ENCODE measurements at regions not wholly inside any gene's neighbourhood (a gene's known extent, or its start where the extent isn't known, plus 50 kb on each side); places are given as distances from the start of the nearest gene placed in this dataset.
"Not testable (repeated sequence)": the region's sequence is repeated elsewhere in the genome, so short reads cannot be mapped to it uniquely, and the experiment has no call there.

DNA sequence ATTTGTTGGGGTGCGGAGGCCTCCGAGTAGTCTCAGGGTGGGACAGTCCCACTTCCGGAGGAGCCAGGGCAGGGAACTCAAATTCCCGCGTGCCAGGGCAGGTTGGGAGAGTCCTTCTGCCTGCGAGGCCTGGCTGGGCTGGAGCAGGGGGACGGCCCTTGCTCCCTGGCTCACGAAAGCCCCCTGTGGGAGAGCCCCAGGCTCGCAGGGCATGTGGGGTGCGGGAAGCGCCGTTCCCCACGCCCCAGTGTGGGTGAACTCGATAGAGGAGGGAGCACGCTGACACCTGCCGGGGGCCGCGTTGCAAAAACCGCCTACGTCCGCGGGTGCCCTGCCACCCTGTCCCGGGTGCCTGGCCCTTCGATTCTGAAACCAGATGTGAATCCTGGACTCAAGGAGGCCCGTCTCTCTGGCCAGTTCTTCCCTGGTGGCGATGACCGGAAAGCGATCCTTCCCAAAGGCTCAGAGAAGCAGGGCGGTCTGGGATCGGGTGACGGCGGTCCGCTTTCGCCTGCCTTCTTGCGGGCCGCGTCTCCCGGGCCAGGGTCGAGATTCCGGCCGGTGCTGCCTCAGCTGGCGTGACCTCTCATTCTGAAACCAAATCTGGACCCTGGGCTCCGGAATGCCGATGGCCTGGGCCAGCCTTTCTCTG lies 1846.5 kb upstream of the DEFB115 start:
- Histone ChIP-seq H3K27me3 (peaks cover 0 to 76% (median 0%) of the 10 kb centered on the region in 3 donors), H3K27ac (no peak overlapping the region), H3K4me3 (peak overlapping the region in 1 of 4 donors; percentile 43), H3K9me3 (no peaks in the 10 kb centered on the region), H3K36me3 (no peaks in the 10 kb centered on the region), H3K4me1 (peaks cover 0 to 20% (median 0%) of the 10 kb centered on the region in 4 donors)
- TF ChIP-seq POLR2AphosphoS5 (IDR thresholded peaks at IDR 0.05) (no peak), EP300 (IDR thresholded peaks at IDR 0.05) (no peak), POLR2A (IDR thresholded peaks at IDR 0.05) (no peak)
- TF ChIP-seq, protein P1, sequence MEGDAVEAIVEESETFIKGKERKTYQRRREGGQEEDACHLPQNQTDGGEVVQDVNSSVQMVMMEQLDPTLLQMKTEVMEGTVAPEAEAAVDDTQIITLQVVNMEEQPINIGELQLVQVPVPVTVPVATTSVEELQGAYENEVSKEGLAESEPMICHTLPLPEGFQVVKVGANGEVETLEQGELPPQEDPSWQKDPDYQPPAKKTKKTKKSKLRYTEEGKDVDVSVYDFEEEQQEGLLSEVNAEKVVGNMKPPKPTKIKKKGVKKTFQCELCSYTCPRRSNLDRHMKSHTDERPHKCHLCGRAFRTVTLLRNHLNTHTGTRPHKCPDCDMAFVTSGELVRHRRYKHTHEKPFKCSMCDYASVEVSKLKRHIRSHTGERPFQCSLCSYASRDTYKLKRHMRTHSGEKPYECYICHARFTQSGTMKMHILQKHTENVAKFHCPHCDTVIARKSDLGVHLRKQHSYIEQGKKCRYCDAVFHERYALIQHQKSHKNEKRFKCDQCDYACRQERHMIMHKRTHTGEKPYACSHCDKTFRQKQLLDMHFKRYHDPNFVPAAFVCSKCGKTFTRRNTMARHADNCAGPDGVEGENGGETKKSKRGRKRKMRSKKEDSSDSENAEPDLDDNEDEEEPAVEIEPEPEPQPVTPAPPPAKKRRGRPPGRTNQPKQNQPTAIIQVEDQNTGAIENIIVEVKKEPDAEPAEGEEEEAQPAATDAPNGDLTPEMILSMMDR (IDR thresholded peaks at IDR 0.05), result no peak
- 52 to 57% methylated on average over 44 of the region's 44 CpGs for WGBS, 2 donors
- intact Hi-C loops (cut with DNase I), result no loop called here
- DNase-seq, result no peak

DNA sequence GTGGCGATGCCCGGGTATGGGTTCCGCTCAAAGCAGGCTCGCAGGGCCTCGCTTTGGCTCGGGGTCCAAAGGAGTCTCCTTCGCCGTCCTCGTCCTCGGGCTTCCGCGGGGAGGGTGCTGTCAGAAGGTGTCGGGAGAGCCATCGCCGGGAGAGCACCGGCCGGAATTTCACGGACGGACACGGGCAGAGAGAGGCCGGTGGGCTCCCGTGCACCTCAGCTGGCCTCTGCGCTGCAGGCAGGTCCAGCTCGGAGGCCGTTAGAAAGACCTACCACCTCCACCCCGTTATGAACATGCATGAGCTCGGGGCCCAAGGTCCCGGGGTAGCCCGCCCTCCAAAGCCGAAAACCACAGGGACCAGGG lies 1846.0 kb upstream of the DEFB115 start:
- H3K9me3 ChIP-seq; H3K36me3 ChIP-seq; H3K27ac ChIP-seq; intact Hi-C loops (cut with DNase I); DNase-seq: not testable (repeated sequence)
- H3K27me3 ChIP-seq, result peaks cover 0 to 73% (median 0%) of the 10 kb centered on the region in 3 donors
- 56 to 60% methylated on average over 30 of the region's 30 CpGs for WGBS, 2 donors
- peaks cover 0 to 20% (median 0%) of the 10 kb centered on the region in 4 donors for H3K4me1 ChIP-seq
- H3K4me3 ChIP-seq, result peak overlapping the region in 1 of 4 donors; percentile 43

DNA sequence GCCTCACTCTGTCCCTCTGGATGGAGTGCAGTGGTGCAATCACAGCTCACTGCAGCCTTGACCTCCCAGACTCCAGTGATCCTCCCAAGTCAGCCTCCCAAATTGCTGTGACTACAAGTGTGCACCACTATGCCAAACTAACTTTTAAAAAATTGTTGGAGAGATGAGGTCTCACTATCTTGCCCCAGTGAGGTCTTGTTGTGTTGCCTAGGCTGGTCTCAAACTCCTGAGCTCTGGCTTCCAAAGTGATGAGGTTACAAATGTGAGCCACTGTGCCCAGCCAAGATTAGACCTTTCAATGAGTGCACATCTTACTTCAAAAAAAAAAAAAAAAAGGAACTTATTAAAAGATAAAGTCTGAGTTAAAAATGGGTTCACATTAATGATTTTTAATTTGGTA lies 1838.1 kb upstream of the DEFB115 start:
- no peak overlapping the region for H3K4me3 ChIP-seq
- no peak overlapping the region for H3K27ac ChIP-seq
- H3K9me3 ChIP-seq, result no peaks in the 10 kb centered on the region
- DNase-seq, result no peak
- peaks cover 0 to 26% (median 0%) of the 10 kb centered on the region in 3 donors for H3K27me3 ChIP-seq
- intact Hi-C loops (cut with DNase I), result no loop called here
- no peaks in the 10 kb centered on the region for H3K4me1 ChIP-seq
- no peaks in the 10 kb centered on the region for H3K36me3 ChIP-seq
- TF ChIP-seq EP300 (IDR thresholded peaks at IDR 0.05) (no peak), POLR2A (IDR thresholded peaks at IDR 0.05) (no peak), POLR2AphosphoS5 (IDR thresholded peaks at IDR 0.05) (no peak)
- TF ChIP-seq, protein P1 (IDR thresholded peaks at IDR 0.05), result no peak

DNA sequence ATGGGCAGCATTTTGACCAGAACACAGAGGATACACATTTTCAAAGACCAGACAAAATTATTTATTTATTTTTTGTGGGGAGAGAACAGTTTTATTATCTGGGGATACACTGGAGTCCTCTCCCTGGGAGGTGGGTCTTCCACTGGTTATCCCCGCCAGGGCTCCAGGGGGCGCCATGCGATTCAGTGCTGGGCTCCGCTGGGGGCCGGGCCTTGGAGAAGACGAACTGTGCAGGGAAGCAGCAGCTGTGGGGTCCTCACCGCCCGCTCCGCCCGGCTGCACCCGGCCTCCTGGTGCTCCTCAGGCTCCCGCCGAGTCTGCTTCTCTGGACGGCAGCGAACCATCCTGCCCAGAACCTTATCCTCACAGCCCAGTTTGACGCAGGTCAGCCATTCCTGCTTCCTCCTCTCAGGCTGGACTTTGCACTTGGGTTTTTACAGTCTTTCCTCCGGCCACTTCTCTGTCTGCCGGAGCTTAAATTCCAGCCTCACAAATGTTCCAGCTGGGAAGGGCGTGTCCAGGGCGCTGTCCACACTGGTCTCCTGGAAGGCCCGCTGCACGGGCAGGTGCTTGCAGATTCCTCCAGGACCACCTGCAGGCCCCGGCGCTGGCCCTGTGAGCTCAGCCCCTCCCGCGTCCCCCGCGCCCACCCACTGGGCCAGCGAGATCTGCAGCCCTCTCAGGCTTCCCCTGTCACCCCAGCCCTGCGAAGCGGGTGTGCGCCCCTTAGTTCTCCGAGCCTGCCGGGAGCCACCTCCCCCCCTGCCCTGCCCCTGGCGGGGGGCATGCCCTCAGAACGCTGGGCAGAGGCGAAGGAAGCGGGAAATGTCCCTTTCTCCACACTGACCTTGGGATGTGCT lies 1830.0 kb upstream of the DEFB115 start:
- peaks cover 0 to 71% (median 13%) of the 10 kb centered on the region in 3 donors for H3K27me3 ChIP-seq
- WGBS, 2 donors, result 32 to 42% methylated on average over 38 of the region's 38 CpGs
- no peaks in the 10 kb centered on the region for H3K9me3 ChIP-seq
- TF ChIP-seq, protein P1 (IDR thresholded peaks at IDR 0.05), result peak in 1 of 4 experiments; percentile 21
- no peak for TF ChIP-seq POLR2AphosphoS5 (IDR thresholded peaks at IDR 0.05)
- H3K4me3 ChIP-seq, result peak overlapping the region in 1 of 4 donors; percentile 13
- peaks cover 0 to 5% (median 0%) of the 10 kb centered on the region in 4 donors for H3K4me1 ChIP-seq
- intact Hi-C loops (cut with DNase I), result no loop called here
- DNase-seq, result no peak
- no peak overlapping the region for H3K27ac ChIP-seq
- no peaks in the 10 kb centered on the region for H3K36me3 ChIP-seq

DNA sequence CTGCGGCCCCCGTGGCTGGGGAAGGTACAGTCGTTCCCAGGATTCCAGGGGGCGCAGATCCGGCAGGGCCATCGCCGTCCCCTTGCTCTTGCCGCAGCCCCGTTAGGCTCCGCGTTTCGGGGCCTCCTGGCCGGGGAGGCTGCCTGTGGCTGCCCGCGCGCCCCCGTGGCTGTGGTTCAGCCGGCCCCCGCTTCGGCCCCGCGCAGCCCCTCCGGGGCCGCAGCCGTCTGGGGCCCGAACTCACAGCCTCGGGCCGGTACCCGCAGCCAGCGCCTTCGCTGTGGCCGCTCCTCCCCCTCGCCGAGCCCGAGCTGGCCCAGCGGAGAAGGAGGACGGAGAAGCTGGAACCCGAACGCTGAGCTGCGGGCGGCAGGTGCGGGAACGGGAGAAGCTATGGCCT lies 1826.9 kb upstream of the DEFB115 start:
- H3K4me1 ChIP-seq, result peaks cover 0 to 5% (median 0%) of the 10 kb centered on the region in 4 donors
- intact Hi-C loops (cut with DNase I), result no loop called here
- H3K36me3 ChIP-seq, result no peaks in the 10 kb centered on the region
- peaks cover 0 to 57% (median 13%) of the 10 kb centered on the region in 3 donors for H3K27me3 ChIP-seq
- no peak overlapping the region for H3K27ac ChIP-seq
- TF ChIP-seq POLR2A (IDR thresholded peaks at IDR 0.05) (no peak), POLR2AphosphoS5 (IDR thresholded peaks at IDR 0.05) (no peak), EP300 (IDR thresholded peaks at IDR 0.05) (no peak)
- TF ChIP-seq, protein P1 (IDR thresholded peaks at IDR 0.05), result no peak
- H3K4me3 ChIP-seq, result no peak overlapping the region
- 41 to 62% methylated on average over 43 of the region's 43 CpGs for WGBS, 2 donors
- H3K9me3 ChIP-seq, result no peaks in the 10 kb centered on the region
- DNase-seq, result no peak

DNA sequence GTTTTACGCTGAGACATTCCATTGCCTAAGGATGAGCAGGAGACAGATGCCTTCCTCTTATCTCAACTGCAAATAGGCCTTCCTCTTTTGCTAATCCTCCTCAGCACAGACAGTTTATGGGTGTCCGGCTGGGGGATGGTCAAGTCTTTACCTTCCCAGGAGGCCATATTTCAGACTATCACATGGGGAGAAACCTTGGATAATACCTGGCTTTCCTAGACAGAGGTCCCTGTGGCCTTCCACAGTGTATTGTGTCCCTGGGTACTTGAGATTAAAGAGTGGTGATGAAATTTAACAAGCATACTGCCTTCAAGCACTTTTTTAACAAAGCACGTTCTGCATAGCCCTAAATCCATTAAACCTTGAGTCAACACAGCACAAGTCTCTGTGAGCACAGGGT lies 1816.7 kb upstream of the DEFB115 start:
- DNase-seq; H3K4me3 ChIP-seq; H3K27ac ChIP-seq; H3K9me3 ChIP-seq; H3K4me1 ChIP-seq; H3K27me3 ChIP-seq; intact Hi-C loops (cut with DNase I); H3K36me3 ChIP-seq: not testable (repeated sequence)
- 33 to 68% methylated on average over 3 of the region's 3 CpGs for WGBS, 2 donors
